ENCODE measurements at regions not wholly inside any gene's neighbourhood (a gene's known extent, or its start where the extent isn't known, plus 50 kb on each side); places are given as distances from the start of the nearest gene placed in this dataset.

GRCh38 chr1:19569786-19570185, 74.3 kb upstream of the NBL1 start:
- TF ChIP-seq POLR2AphosphoS5 (IDR thresholded peaks at IDR 0.05): no peak
- TF ChIP-seq CTCF (IDR thresholded peaks at IDR 0.05): no peak
- no peak for TF ChIP-seq EP300 (IDR thresholded peaks at IDR 0.05)

Measured in upper lobe of left lung (tissue), 4 donors.